DMS 273 (cell line): ENCODE measurements at regions not wholly inside any gene's neighbourhood (a gene's known extent, or its start where the extent isn't known, plus 50 kb on each side); places are given as distances from the start of the nearest gene placed in this dataset.

Experiments
- DNase-seq: peaks from one replicate; lab custom pipeline; 2025; ENCODE audit not compliant: unreplicated experiment; lab: John Stamatoyannopoulos, UW

GRCh38 chr6:22049002-22049401, 247.8 kb downstream of the PRL start:
- no peak for DNase-seq

- DNase-seq, result no peak
These were observed 243.3 kb downstream of the PRL start for GRCh38 chr6:22053391-22053997.

GRCh38 chr6:22056398-22056797, 240.4 kb downstream of the PRL start:
- no peak for DNase-seq

- DNase-seq, result no peak
These were observed 238.9 kb downstream of the PRL start for GRCh38 chr6:22057962-22058361.

GRCh38 chr6:22059126-22059525, 237.7 kb downstream of the PRL start:
- DNase-seq, result peak; percentile 86

- DNase-seq, result no peak
These were observed 236.9 kb downstream of the PRL start for GRCh38 chr6:22059946-22060345.

- no peak for DNase-seq
These were observed 233.9 kb downstream of the PRL start for GRCh38 chr6:22062807-22063408.

DNA sequence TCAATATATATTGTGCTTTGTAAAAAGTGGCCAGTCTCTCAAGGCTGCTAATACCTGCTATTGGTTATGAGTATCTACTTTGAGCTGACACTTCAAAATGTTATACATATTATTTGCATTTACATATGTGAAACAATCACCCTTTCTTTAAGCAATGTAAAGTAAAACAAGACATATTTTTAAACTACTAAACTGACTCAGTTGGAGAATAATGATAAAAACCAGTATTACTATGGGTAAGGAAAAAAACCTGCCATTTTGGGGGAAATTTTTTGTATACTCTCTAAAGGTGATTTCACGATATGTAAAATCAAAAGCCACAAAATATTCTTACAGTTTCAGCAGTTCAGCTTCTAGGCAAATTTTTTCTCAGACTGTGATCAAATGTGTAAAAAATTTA, 232.3 kb downstream of the PRL start:
- DNase-seq, result no peak

GRCh38 chr6:22067122-22067521, 229.7 kb downstream of the PRL start:
- DNase-seq, result no peak

DNA sequence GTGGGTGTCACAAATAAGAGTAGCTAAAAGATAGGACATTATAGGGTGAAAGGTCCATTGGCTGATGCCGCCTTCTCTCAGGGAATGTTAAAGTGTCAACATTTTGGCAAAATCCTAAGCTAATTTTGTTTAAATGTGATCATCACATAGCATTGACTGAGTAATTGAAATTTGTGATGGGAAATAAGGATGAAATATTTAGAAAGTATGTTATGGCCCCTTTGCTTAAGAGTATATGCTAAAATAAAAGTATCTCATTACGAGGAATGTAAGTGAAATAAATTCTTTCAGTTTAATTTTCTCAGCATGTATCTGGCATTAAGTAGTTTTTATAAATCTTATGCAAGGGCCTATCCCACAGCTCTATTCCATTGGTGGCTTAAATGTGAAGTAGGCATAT, 229.2 kb downstream of the PRL start:
- no peak for DNase-seq

- DNase-seq, result no peak
These were observed 228.1 kb downstream of the PRL start for GRCh38 chr6:22068561-22069305.

- DNase-seq, result peak; percentile 60
These were observed 227.5 kb downstream of the PRL start for GRCh38 chr6:22069306-22069800.

GRCh38 chr6:22071270-22072041, 225.4 kb downstream of the PRL start:
- DNase-seq, result peak; percentile 77

- peak; percentile 28 for DNase-seq
These were observed 223.9 kb downstream of the PRL start for GRCh38 chr6:22072949-22073348.

DNA sequence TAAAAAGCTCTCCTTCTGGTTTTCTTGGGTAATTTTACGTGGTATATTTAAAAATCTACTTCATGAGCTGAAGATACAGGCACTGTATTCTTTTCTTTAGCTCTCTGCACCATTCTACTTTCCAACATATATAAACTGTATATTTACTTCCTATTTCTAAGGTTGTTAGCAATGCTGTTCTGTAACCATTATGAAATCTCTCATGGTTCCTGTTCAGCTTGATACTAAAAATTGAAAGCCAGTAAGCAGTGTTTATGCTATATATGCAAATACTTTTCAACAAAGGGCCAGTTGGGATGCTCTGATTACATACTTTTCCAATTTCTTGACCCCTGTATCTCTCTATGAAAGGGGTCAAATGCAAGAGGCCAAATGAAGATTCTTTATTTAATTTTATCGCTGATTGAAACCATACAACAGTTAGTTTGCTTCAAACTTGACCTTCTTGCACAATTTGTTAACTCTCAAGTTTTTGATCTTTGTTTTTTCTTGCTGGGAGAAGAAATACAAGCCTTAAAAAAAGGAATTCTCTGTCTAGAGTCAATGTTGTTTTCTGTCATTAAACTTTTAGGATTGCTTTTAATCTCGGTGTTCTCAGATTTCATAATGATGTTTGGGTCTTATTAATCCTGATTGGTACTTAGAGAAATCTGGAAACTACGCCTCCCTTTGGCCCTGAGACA, 223.2 kb downstream of the PRL start:
- DNase-seq, result no peak

DNA sequence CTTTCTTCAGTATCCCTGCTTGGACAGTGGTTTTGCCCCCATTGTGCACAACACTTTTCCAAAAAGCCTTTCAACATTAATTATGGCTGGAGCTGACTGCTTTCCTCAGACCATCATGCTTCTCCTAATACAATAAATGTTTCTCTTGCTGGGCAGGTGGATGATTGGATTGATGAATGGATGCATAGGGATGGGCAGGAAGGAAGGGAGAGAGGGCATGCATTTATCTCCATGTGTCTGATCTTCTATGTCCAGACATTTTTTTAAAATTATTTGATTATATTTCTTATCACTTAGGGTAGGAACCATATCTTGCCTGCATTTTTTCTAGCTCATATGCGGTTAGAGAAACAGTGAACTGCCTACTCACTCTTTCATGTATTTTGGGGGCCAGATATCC, 218.5 kb downstream of the PRL start:
- DNase-seq, result no peak

- DNase-seq, result no peak
These were observed 217.9 kb downstream of the PRL start for GRCh38 chr6:22078802-22079545.

DNA sequence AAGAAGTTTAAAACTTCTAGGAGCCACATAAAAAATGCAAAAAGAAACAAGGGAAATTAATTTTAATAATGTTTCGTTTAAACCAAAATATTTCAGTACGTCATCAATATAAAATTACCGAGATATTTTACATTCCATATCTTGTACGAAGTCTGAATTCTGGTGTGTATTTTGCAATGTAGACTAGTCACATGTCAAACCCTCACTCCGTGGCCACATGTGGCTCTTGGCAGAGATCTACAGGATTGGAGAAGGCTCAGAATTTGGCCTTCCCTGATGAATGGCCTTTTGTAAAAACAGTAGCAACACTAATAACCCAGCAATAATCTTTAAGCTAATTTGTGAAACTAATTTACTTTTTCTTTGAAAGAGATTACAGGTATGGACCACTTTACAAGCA, 217.1 kb downstream of the PRL start:
- no peak for DNase-seq

GRCh38 chr6:22081709-22082108, 215.1 kb downstream of the PRL start:
- no peak for DNase-seq

DNA sequence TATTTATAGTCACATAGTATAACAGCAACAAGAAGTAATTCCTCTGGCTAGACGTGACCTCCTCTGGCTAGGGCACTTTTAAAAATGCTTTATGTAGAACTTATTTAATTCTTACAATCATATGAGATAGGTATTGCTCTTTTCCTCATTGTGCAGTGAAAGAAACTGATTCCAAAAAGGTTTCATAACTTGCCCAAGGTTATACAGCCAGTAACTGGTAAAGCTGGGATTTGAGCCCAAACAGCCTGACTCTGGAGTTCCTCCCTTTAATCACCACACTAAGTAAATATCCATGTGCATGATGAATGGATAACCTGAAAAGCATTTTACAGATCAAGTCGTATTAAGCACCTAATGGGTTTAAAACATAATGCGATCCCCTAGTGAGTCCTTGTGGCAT, 214.6 kb downstream of the PRL start:
- no peak for DNase-seq
